Activated CD4-positive, alpha-beta memory T cell treated with anti-CD3 and anti-CD28 coated beads for 36 hours (primary cell): ENCODE measurements at regions not wholly inside any gene's neighbourhood (a gene's known extent, or its start where the extent isn't known, plus 50 kb on each side); places are given as distances from the start of the nearest gene placed in this dataset.
"Not testable (repeated sequence)": the region's sequence is repeated elsewhere in the genome, so short reads cannot be mapped to it uniquely, and the experiment has no call there.

Experiments used
- CTCF ChIA-PET: fragments of 350-600 bp; sonication (Branson Sonifier 250); formaldehyde crosslinking; loops from one replicate; lab custom pipeline; 2021; ENCODE audit warnings: antibody characterized with exemption, inconsistent platforms; lab: Charles Lee
- POLR2A ChIA-PET: fragments of 350-600 bp; sonication (Branson Sonifier 250); formaldehyde crosslinking; loops from one replicate; lab custom pipeline; 2021; ENCODE audit warnings: antibody characterized with exemption; lab: Charles Lee
- DNase-seq: peaks from one replicate; pipeline ENCODE4 v3.0.0-alpha.2; 2020
- H3K27ac Mint-ChIP-seq: one replicate; pipeline ENCODE4 v1.8.0; 2021; ENCODE audit warnings: mixed read lengths
- H3K27me3 Mint-ChIP-seq: one replicate; pipeline ENCODE4 v1.8.0; 2021; ENCODE audit warnings: mixed read lengths
- H3K36me3 Mint-ChIP-seq: one replicate; pipeline ENCODE4 v1.8.0; 2021; ENCODE audit warnings: mixed read lengths
- H3K4me1 Mint-ChIP-seq: one replicate; pipeline ENCODE4 v1.8.0; 2021; ENCODE audit warnings: low read depth, mixed read lengths
- H3K4me3 Mint-ChIP-seq: one replicate; pipeline ENCODE4 v1.8.0; 2021; ENCODE audit warnings: mild to moderate bottlenecking, mixed read lengths
- H3K9me3 Mint-ChIP-seq: one replicate; pipeline ENCODE4 v1.8.0; 2021; ENCODE audit warnings: mixed read lengths
- intact Hi-C: fragments of 100-400 bp; cut with micrococcal nuclease; formaldehyde crosslinking; loops from one replicate; pipeline ENCODE4 v1.15.1; 2023

DNA sequence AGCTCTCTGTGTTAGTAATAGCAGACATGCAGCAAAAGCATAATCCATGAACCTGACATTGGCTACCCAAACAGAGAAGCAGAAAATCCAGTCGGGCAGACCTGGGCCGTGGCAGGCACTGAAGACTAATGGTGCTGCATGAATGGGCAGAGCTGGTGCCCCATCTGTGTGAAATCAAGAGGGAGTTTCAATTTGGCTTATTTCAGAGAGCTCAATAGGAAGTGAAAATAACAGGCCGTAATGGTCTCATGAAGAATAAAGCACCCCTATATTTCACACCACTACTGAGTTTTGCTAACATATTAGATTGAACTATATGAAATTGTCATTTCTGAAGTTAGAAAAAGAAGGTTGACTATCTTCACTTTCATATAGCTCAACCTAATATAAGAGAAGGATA lies 149.7 kb downstream of the ENC1 start:
- H3K36me3 Mint-ChIP-seq = no peaks in the 10 kb centered on the region
- no peak for DNase-seq
- no peaks in the 10 kb centered on the region for H3K9me3 Mint-ChIP-seq
- no peak overlapping the region for H3K27ac Mint-ChIP-seq
- H3K27me3 Mint-ChIP-seq = peaks cover 11% of the 10 kb centered on the region
- ChIA-PET POLR2A (no interaction called here), CTCF (interaction anchor here (0.6 kb wide), 1 partner anchor 1036 kb away, joined by 3 read pairs; no protein-coding TSS in a partner anchor)
- no peak overlapping the region for H3K4me3 Mint-ChIP-seq
- no peaks in the 10 kb centered on the region for H3K4me1 Mint-ChIP-seq
- intact Hi-C loops = no loop called here

DNA sequence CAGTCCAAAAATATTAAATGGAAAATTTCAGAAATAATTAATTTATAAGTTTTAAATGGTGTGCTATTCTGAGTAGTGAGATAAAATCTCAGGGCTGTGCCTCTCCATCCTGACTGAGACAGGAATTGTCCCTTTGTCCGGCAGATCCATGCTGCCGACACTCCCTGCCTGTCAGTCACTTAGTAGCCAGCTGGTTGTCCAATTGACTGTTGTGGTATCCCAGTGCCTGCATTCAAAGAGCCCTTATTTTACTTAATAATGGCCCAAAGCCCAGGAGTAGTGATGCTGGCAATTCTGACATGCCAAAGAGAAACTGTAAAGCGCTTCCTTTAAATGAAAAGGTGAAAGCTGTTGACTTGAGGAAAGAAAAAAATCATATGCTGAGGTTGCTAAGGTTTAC lies 157.5 kb downstream of the ENC1 start:
- peaks cover 2% of the 10 kb centered on the region for H3K27me3 Mint-ChIP-seq
- no peaks in the 10 kb centered on the region for H3K36me3 Mint-ChIP-seq

DNA sequence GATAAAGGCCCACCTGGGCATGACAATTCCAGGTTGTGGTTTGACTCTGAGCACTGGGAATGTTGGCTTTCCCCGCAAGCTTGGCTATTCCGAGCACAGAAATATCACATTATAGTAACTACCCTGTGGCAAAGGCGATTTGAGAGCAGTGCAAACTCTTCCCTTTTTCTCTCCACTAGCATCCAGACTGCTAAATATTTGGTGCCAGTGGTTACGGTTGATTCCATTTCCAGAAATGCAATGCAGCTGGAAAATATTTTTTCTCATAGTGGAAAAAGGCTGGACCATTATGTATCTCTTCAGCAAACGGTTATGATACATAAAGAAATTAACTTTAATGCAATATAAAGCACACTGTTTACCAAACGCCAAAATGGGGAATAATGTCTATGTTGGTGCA lies 158.0 kb downstream of the ENC1 start:
- CTCF ChIA-PET = interaction anchor here (0.8 kb wide), 1 partner anchor 167 kb away, joined by 3 read pairs; no protein-coding TSS in a partner anchor
- H3K9me3 Mint-ChIP-seq = no peaks in the 10 kb centered on the region
- H3K27ac Mint-ChIP-seq = no peak overlapping the region
- H3K4me1 Mint-ChIP-seq = no peaks in the 10 kb centered on the region
- peaks cover 2% of the 10 kb centered on the region for H3K27me3 Mint-ChIP-seq
- intact Hi-C loops = no loop called here
- H3K4me3 Mint-ChIP-seq = no peak overlapping the region
- POLR2A ChIA-PET = no interaction called here
- no peaks in the 10 kb centered on the region for H3K36me3 Mint-ChIP-seq
- no peak for DNase-seq

More for the DNA sequence above, 157.5 kb downstream of the ENC1 start:
- POLR2A ChIA-PET = no interaction called here
- Mint-ChIP-seq H3K4me1 (no peaks in the 10 kb centered on the region), H3K4me3 (no peak overlapping the region), H3K27ac (no peak overlapping the region), H3K9me3 (no peaks in the 10 kb centered on the region)
- no peak for DNase-seq
- CTCF ChIA-PET = no interaction called here
- intact Hi-C loops = no loop called here

DNA sequence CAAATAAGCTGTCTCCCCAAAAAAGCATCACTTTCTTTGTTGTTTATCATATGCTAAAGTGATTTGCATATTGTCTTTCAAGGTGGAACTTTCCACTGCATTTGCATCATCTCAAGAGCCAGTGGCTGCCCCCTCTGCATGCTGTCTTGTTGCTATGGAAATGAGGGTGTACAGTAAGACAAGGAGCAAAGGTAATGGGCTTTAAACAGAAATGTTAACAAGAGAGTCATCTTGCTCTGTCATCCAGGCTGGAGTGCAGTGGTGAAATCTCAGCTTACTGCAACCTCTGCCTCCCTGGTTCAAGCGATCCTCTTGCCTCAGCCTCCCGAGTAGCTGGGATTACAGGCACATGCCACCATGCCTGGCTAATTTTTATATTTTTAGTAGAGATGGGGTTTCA lies 159.2 kb downstream of the ENC1 start:
- DNase-seq, CTCF ChIA-PET, H3K4me3 Mint-ChIP-seq, H3K9me3 Mint-ChIP-seq, H3K27ac Mint-ChIP-seq, H3K36me3 Mint-ChIP-seq, POLR2A ChIA-PET, intact Hi-C loops, H3K4me1 Mint-ChIP-seq, H3K27me3 Mint-ChIP-seq: not testable (repeated sequence)

DNA sequence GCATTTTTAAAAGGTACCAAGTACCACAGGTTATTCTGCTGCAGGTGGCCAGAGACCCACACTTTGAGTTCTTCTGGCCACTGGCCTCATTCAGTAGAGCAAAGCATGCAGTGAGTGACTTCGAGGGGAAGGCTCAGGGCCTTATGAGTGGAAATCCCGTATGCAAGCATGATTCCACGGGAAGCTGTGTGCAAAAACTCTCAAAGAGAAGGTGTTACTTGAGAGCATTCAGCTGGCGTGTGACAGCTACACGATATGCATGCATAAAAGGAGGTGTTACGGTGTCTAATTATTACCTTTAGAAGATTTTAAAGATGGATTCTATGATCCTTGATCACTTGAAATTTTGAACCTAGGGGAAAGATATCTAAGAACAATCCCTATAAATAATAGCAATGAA lies 160.3 kb downstream of the ENC1 start:
- POLR2A ChIA-PET = no interaction called here
- H3K4me1 Mint-ChIP-seq = no peaks in the 10 kb centered on the region
- intact Hi-C loops = no loop called here
- no peaks in the 10 kb centered on the region for H3K9me3 Mint-ChIP-seq
- DNase-seq = no peak
- no peaks in the 10 kb centered on the region for H3K36me3 Mint-ChIP-seq
- no peak overlapping the region for H3K27ac Mint-ChIP-seq
- no peak overlapping the region for H3K4me3 Mint-ChIP-seq
- H3K27me3 Mint-ChIP-seq = peaks cover 4% of the 10 kb centered on the region
- CTCF ChIA-PET = no interaction called here

DNA sequence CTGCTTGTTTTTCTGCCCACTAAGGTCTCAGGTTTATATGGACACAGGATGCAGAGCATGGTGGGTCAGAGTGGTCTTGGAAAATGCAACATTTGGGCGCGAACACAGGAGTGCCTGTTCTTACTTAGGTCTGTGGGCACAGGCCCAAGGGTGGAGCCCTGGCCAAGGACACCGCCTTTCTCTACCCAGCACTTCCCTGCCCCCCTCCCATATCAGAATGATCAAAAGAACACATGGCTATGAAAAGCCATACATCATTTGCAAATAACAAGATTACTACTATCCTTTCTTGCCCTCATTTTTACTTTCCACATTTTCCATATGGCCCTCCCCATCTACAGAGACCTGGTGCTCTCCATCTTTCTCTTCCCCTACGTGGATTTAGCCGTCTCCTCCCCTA lies 162.2 kb downstream of the ENC1 start:
- H3K9me3 Mint-ChIP-seq = no peaks in the 10 kb centered on the region
- ChIA-PET CTCF (no interaction called here), POLR2A (no interaction called here)
- no peaks in the 10 kb centered on the region for H3K4me1 Mint-ChIP-seq
- peaks cover 4% of the 10 kb centered on the region for H3K27me3 Mint-ChIP-seq
- DNase-seq = no peak
- no peaks in the 10 kb centered on the region for H3K36me3 Mint-ChIP-seq
- no peak overlapping the region for H3K4me3 Mint-ChIP-seq
- no peak overlapping the region for H3K27ac Mint-ChIP-seq
- intact Hi-C loops = loop anchor here (10.0 kb wide), 1 partner anchor 166 kb away; the partner anchor contains the start of gene ENC1

DNA sequence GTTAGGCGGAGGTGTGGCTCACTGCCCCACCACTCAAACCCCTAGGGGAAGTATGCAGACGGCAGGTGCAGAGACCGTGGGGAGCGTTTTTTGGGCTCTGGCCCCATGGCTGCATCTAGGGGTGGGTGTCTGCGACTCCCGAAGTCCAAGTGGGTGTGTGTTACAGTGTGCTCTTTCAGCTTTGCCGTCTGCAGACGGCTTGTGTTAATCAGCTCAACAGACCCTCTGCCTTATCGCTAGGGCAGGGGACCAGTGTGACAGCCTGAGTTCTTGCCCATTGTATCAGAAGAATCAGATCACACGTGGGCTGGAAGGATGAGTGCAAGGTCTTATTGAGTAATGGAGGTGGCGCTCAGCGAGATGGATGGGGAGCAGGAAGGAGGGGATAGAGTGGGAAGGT lies 162.8 kb downstream of the ENC1 start:
- intact Hi-C loops = loop anchor here (10.0 kb wide), 1 partner anchor 167 kb away; the partner anchor contains the start of gene ENC1
- CTCF ChIA-PET = no interaction called here
- Mint-ChIP-seq H3K4me1 (no peaks in the 10 kb centered on the region), H3K9me3 (no peaks in the 10 kb centered on the region), H3K4me3 (no peak overlapping the region), H3K27ac (no peak overlapping the region), H3K27me3 (peaks cover 4% of the 10 kb centered on the region), H3K36me3 (no peaks in the 10 kb centered on the region)
- DNase-seq = no peak
- POLR2A ChIA-PET = no interaction called here

DNA sequence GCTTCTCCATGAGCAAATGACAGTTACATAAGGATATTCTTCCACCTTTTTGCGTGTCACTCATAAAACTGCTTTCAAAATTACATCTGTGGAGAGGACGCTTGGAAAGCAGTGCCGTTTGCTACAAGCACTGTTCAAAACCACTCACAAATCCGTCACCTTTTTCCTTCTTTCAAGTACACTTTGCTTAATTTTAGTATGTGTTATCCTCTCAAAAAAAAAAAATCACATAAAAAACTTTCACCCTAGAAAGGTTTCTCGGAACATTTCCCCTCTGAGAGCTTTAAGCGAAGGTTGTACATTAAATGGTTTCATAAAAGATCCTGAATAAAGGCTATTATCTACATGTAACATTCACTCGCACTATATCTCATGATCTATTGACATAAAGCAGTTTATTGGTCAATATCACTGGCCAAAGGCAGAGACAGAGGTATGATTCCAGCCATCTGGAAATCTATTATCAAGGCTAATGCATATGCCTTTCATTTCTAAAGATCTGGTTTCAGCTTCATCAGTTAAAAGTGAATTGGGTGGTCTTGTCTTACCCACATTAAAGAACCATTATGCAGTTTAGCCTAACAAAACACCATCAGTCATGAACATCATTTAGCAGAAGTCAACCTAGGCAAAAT lies 163.6 kb downstream of the ENC1 start:
- H3K36me3 Mint-ChIP-seq = no peaks in the 10 kb centered on the region
- intact Hi-C loops = loop anchor here (10.0 kb wide), 1 partner anchor 168 kb away; the partner anchor contains the start of gene ENC1
- CTCF ChIA-PET = interaction anchor here (0.6 kb wide), 2 partner anchors 8 to 157 kb away, joined by 4 read pairs; no protein-coding TSS in a partner anchor
- no peak overlapping the region for H3K4me3 Mint-ChIP-seq
- H3K27me3 Mint-ChIP-seq = peaks cover 4% of the 10 kb centered on the region
- POLR2A ChIA-PET = no interaction called here
- H3K4me1 Mint-ChIP-seq = no peaks in the 10 kb centered on the region
- H3K9me3 Mint-ChIP-seq = no peaks in the 10 kb centered on the region
- H3K27ac Mint-ChIP-seq = no peak overlapping the region
- DNase-seq = no peak

DNA sequence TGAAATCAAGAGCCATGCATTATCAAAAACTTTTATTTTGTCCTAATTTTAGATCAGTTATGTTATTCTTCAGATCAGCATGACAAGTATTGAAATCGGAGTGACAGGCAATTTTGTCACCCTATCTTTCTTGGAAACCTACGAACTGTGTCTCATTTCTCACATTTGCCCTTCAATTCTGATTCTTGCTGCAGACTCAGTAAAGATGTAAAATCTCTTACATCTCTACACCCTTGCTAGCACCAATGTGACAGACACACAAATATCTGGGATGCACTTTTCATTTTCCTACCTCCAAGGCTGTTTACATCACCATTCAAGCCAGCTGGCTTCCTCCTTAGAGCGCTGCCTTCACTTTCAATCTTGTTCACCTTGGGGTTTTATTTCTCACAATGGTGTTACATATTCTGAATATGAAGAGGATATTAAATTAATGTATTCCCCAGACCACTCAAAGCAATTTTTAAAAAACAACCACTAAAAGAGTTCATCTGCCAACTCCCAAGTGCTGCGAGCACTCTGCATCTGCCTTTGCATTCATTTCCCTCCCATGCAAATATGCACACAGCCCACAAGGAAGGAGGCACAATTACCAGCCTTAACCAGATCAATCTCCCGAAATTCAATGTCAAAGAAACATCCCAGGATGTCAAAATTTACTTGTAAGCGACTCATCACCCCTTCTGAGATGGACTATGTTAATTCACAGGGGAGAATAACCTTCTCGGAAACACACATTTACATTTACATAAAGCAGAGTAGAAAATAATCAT lies 164.3 kb downstream of the ENC1 start:
- Mint-ChIP-seq H3K27ac (no peak overlapping the region), H3K36me3 (no peaks in the 10 kb centered on the region), H3K4me1 (no peaks in the 10 kb centered on the region), H3K4me3 (no peak overlapping the region), H3K27me3 (peaks cover 4% of the 10 kb centered on the region), H3K9me3 (no peaks in the 10 kb centered on the region)
- ChIA-PET CTCF (no interaction called here), POLR2A (no interaction called here)
- intact Hi-C loops = loop anchor here (10.0 kb wide), 1 partner anchor 169 kb away; the partner anchor contains the start of gene ENC1
- DNase-seq = no peak

DNA sequence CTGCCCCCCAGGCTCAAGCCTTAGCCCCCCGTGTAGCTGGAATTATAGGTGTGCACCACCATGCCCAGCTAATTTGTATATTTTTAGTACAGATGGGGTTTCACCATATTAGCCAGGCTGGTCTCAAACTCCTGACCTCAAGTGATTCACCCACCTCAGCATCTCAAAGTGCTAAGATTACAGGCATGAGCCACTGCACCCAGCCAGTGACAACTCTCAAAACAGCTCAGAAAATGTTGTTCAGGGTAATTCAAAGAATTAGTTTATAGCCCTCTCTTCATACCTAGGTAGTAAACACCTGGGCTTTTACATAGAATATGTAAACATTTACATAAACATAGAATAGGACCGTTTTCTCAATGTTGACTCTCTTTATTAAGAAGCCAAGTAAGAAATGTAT lies 168.7 kb downstream of the ENC1 start:
- H3K9me3 Mint-ChIP-seq = no peaks in the 10 kb centered on the region
- ChIA-PET POLR2A (no interaction called here), CTCF (no interaction called here)
- H3K4me1 Mint-ChIP-seq = no peaks in the 10 kb centered on the region
- DNase-seq = no peak
- H3K36me3 Mint-ChIP-seq = no peaks in the 10 kb centered on the region
- H3K4me3 Mint-ChIP-seq = no peak overlapping the region
- H3K27ac Mint-ChIP-seq = no peak overlapping the region
- peaks cover 9% of the 10 kb centered on the region for H3K27me3 Mint-ChIP-seq
- intact Hi-C loops = loop anchor here (10.0 kb wide), 1 partner anchor 173 kb away; the partner anchor contains the start of gene ENC1

DNA sequence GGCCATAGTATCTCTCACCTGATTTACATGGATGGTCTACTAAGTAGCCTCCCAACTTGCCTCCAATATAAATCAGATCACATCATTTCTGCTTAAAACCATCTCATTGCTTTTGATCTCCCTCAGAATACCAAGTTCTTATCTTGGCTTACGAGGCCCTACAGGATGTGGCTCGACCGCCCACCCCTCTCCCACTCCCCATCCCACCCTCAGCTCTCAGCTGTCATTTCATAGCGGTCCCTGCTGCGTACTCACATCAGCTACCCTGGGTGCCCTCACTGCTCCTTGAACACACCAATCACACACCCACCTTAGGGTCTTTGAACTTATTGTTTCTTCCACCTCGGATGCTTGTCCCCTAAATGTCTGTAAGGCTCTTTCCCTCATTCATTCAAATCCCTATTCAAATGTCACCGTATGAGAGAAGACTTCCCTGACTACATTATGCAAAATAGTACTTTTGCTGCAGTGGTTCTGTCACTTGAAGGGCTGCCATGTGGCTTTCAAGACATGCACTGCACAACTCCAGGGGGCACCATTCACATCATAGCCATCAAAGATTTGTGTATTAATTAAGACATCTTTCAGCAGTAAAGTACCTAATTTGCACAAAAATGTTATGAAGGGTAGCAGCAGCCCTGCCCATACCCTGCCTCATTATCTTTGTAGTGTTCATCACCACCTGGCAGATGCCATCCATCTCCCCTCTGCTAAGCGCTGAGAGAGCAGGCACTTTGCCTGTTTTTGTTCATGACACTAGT lies 171.1 kb downstream of the ENC1 start:
- POLR2A ChIA-PET = no interaction called here
- DNase-seq = no peak
- H3K4me1 Mint-ChIP-seq = no peaks in the 10 kb centered on the region
- CTCF ChIA-PET = no interaction called here
- H3K27me3 Mint-ChIP-seq = peaks cover 8% of the 10 kb centered on the region
- H3K4me3 Mint-ChIP-seq = no peak overlapping the region
- H3K36me3 Mint-ChIP-seq = no peaks in the 10 kb centered on the region
- intact Hi-C loops = no loop called here
- no peaks in the 10 kb centered on the region for H3K9me3 Mint-ChIP-seq
- no peak overlapping the region for H3K27ac Mint-ChIP-seq

DNA sequence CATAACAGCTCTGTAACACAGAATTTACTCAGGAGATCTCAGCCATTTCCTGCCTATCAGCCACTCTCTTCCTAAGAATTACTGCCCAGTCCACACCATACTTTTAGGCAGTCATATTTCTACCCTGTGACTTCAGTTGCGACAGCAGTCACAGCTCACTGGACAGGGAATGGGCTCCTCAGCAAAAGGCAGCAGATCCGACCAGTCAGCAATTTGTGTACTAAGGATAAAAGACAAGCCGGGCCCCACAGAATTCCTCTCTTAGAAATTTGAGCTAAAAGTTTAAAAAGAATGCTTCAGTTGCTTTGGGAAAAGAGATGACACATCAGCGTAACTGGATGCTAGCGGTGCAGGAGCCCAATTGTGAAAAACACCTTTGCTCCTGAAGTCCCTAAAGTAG lies 172.1 kb downstream of the ENC1 start:
- Mint-ChIP-seq H3K4me1 (no peaks in the 10 kb centered on the region), H3K36me3 (no peaks in the 10 kb centered on the region), H3K9me3 (no peaks in the 10 kb centered on the region), H3K27ac (no peak overlapping the region), H3K4me3 (no peak overlapping the region), H3K27me3 (peaks cover 8% of the 10 kb centered on the region)
- ChIA-PET CTCF (interaction anchor here (0.6 kb wide), 1 partner anchor 38 kb away, joined by 3 read pairs; no protein-coding TSS in a partner anchor), POLR2A (no interaction called here)
- DNase-seq = no peak
- intact Hi-C loops = no loop called here
